ENCODE measurements at regions not wholly inside any gene's neighbourhood (a gene's known extent, or its start where the extent isn't known, plus 50 kb on each side); places are given as distances from the start of the nearest gene placed in this dataset.
"Not testable (repeated sequence)": the region's sequence is repeated elsewhere in the genome, so short reads cannot be mapped to it uniquely, and the experiment has no call there.

- no peaks in the 10 kb centered on the region for H3K27me3 ChIP-seq (ENCODE audit: control insufficient read depth, insufficient read depth, low read length)
- H3K4me3 ChIP-seq (ENCODE audit: low read depth, low read length), result no peak overlapping the region
- DNase-seq (ENCODE audit: low read depth), result no peak
- no peaks in the 10 kb centered on the region for H3K36me3 ChIP-seq (ENCODE audit: control insufficient read depth, insufficient read depth, low read length)
- TF ChIP-seq, protein P1, sequence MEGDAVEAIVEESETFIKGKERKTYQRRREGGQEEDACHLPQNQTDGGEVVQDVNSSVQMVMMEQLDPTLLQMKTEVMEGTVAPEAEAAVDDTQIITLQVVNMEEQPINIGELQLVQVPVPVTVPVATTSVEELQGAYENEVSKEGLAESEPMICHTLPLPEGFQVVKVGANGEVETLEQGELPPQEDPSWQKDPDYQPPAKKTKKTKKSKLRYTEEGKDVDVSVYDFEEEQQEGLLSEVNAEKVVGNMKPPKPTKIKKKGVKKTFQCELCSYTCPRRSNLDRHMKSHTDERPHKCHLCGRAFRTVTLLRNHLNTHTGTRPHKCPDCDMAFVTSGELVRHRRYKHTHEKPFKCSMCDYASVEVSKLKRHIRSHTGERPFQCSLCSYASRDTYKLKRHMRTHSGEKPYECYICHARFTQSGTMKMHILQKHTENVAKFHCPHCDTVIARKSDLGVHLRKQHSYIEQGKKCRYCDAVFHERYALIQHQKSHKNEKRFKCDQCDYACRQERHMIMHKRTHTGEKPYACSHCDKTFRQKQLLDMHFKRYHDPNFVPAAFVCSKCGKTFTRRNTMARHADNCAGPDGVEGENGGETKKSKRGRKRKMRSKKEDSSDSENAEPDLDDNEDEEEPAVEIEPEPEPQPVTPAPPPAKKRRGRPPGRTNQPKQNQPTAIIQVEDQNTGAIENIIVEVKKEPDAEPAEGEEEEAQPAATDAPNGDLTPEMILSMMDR (IDR thresholded peaks at IDR 0.05; ENCODE audit: insufficient read depth, low read length, poor library complexity, severe bottlenecking), result no peak
These were observed 477.8 kb downstream of the EIPR1 start for GRCh38 chr2:2899826-2900225.

DNA sequence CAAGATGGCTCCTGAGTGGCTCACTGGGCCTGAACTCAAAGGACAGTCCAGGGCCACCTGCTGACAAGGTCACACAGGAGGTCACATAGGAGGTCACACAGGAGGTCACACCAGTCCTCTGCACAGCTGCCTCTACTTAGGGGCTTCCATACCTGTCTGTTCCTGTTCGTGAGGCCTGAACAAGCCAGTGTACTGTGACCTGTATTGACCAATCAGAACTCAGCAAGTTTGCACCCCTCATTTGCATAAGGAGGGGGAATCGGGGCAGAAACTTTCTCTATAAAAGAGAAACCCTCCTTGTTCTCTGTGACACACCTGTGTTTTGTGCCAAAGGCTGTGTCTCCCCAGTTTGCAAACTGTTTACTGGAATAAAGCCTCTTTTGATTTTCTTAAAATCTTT is 478.9 kb downstream of the EIPR1 start:
- DNase-seq (ENCODE audit: low read depth), result no peak
- TF ChIP-seq, protein P1 (IDR thresholded peaks at IDR 0.05; ENCODE audit: insufficient read depth, low read length, poor library complexity, severe bottlenecking), result no peak
- Histone ChIP-seq H3K36me3 (ENCODE audit: control insufficient read depth, insufficient read depth, low read length) (no peaks in the 10 kb centered on the region), H3K4me3 (ENCODE audit: low read depth, low read length) (no peak overlapping the region), H3K27me3 (ENCODE audit: control insufficient read depth, insufficient read depth, low read length) (no peaks in the 10 kb centered on the region)

DNA sequence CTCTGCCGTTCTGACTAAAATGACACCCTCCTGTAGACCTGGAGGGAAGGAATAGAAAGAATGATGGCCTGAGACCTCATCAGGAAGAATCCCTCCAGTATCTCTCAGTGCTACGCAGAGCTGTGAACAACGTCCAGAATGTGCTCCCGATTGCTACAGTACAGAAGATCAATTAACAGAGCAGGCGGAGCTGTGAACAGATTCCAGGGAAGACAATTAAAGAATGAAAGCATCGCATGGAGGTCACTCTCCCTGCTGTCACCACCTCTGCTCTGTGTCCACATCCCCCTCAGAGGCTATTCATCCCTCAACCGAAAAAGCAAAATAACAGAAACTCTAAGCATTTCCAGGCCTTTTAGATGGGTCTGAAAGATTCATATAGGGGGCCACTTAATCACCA is 481.0 kb downstream of the EIPR1 start:
- Histone ChIP-seq H3K36me3 (ENCODE audit: control insufficient read depth, insufficient read depth, low read length) (no peaks in the 10 kb centered on the region), H3K27me3 (ENCODE audit: control insufficient read depth, insufficient read depth, low read length) (no peaks in the 10 kb centered on the region), H3K4me3 (ENCODE audit: low read depth, low read length) (no peak overlapping the region)
- no peak for DNase-seq (ENCODE audit: low read depth)
- TF ChIP-seq, protein P1 (IDR thresholded peaks at IDR 0.05; ENCODE audit: insufficient read depth, low read length, poor library complexity, severe bottlenecking), result no peak

GRCh38 chr2:2896011-2896410 is 481.6 kb downstream of the EIPR1 start:
- H3K36me3 ChIP-seq (ENCODE audit: control insufficient read depth, insufficient read depth, low read length), result no peaks in the 10 kb centered on the region
- no peaks in the 10 kb centered on the region for H3K27me3 ChIP-seq (ENCODE audit: control insufficient read depth, insufficient read depth, low read length)
- no peak for DNase-seq (ENCODE audit: low read depth)
- no peak overlapping the region for H3K4me3 ChIP-seq (ENCODE audit: low read depth, low read length)
- TF ChIP-seq, protein P1 (IDR thresholded peaks at IDR 0.05; ENCODE audit: insufficient read depth, low read length, poor library complexity, severe bottlenecking), result no peak

- not testable (repeated sequence) for H3K4me3 ChIP-seq (ENCODE audit: low read depth, low read length)
These were observed 483.6 kb downstream of the EIPR1 start for GRCh38 chr2:2894011-2894410.

DNA sequence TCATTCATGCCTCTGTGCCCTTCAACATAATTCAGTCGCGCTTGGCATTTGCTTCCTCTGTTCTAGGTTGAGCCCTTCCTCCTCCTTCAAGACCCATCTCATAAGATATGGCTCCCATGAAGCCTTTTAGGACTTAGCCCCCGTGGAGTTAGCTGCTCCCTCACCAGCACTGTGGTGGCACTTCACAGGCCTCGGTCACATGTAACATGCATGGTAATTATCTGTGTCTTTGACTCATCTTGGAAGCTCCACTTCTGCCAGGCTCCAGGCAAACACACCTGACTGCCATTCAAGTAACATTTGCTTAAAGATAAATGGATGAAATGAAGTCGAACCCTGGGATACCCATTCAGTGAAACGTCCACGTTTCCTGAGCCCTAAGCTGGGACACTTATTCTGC is 484.7 kb downstream of the EIPR1 start:
- DNase-seq (ENCODE audit: low read depth), result no peak
- H3K4me3 ChIP-seq (ENCODE audit: low read depth, low read length), result no peak overlapping the region
- H3K36me3 ChIP-seq (ENCODE audit: control insufficient read depth, insufficient read depth, low read length), result no peaks in the 10 kb centered on the region
- H3K27me3 ChIP-seq (ENCODE audit: control insufficient read depth, insufficient read depth, low read length), result no peaks in the 10 kb centered on the region
- TF ChIP-seq, protein P1 (IDR thresholded peaks at IDR 0.05; ENCODE audit: insufficient read depth, low read length, poor library complexity, severe bottlenecking), result no peak

More at GRCh38 chr2:2894011-2894410, 483.6 kb downstream of the EIPR1 start:
- H3K36me3 ChIP-seq (ENCODE audit: control insufficient read depth, insufficient read depth, low read length); H3K27me3 ChIP-seq (ENCODE audit: control insufficient read depth, insufficient read depth, low read length); DNase-seq (ENCODE audit: low read depth): not testable (repeated sequence)

Data from kidney epithelial cell (primary cell).